T-helper 2 cell treated with Interferon-gamma antibody and Interleukin-4, amounts not matched to agents 5 μg/mL and 100 μg/mL, for 36 hours (primary cell): ENCODE measurements at regions not wholly inside any gene's neighbourhood (a gene's known extent, or its start where the extent isn't known, plus 50 kb on each side); places are given as distances from the start of the nearest gene placed in this dataset.
"Not testable (repeated sequence)": the region's sequence is repeated elsewhere in the genome, so short reads cannot be mapped to it uniquely, and the experiment has no call there.

Experiments
- DNase-seq: peaks from one replicate; pipeline ENCODE4 v3.0.0; 2021; ENCODE audit warnings: low spot score
- H3K27ac Mint-ChIP-seq: one replicate; pipeline ENCODE4 v1.8.0; 2021; ENCODE audit warnings: mild to moderate bottlenecking, mixed read lengths
- H3K27me3 Mint-ChIP-seq: one replicate; pipeline ENCODE4 v1.8.0; 2021; ENCODE audit warnings: low read depth, mixed read lengths
- H3K36me3 Mint-ChIP-seq: one replicate; pipeline ENCODE4 v1.8.0; 2021; ENCODE audit warnings: low read depth, mixed read lengths
- H3K4me1 Mint-ChIP-seq: one replicate; pipeline ENCODE4 v1.8.0; 2021; ENCODE audit warnings: low read depth, mixed read lengths
- H3K4me3 Mint-ChIP-seq: one replicate; pipeline ENCODE4 v1.8.0; 2022; ENCODE audit warnings: mild to moderate bottlenecking, moderate library complexity, mixed read lengths
- H3K9me3 Mint-ChIP-seq: one replicate; pipeline ENCODE4 v1.8.0; 2021; ENCODE audit warnings: mixed read lengths

GRCh38 chr2:83017366-83018090 is 1441.6 kb downstream of the SUCLG1 start:
- no peaks in the 10 kb centered on the region for H3K27me3 Mint-ChIP-seq

GRCh38 chr2:83016343-83017110 is 1442.6 kb downstream of the SUCLG1 start:
- Mint-ChIP-seq H3K27ac (no peak overlapping the region), H3K27me3 (no peaks in the 10 kb centered on the region)
- DNase-seq: no peak

More at GRCh38 chr2:83017366-83018090, 1441.6 kb downstream of the SUCLG1 start:
- no peaks in the 10 kb centered on the region for H3K36me3 Mint-ChIP-seq
- no peaks in the 10 kb centered on the region for H3K4me1 Mint-ChIP-seq
- DNase-seq: no peak
- H3K27ac Mint-ChIP-seq: no peak overlapping the region
- H3K4me3 Mint-ChIP-seq: no peak overlapping the region
- peaks cover 15% of the 10 kb centered on the region for H3K9me3 Mint-ChIP-seq

GRCh38 chr2:83015900-83016299 is 1443.2 kb downstream of the SUCLG1 start:
- H3K9me3 Mint-ChIP-seq: peaks cover 17% of the 10 kb centered on the region
- H3K4me3 Mint-ChIP-seq: no peak overlapping the region
- no peak for DNase-seq
- H3K36me3 Mint-ChIP-seq: no peaks in the 10 kb centered on the region
- no peaks in the 10 kb centered on the region for H3K4me1 Mint-ChIP-seq
- H3K27me3 Mint-ChIP-seq: no peaks in the 10 kb centered on the region
- no peak overlapping the region for H3K27ac Mint-ChIP-seq

More at GRCh38 chr2:83016343-83017110, 1442.6 kb downstream of the SUCLG1 start:
- Mint-ChIP-seq H3K9me3 (peaks cover 15% of the 10 kb centered on the region), H3K4me3 (no peak overlapping the region), H3K36me3 (no peaks in the 10 kb centered on the region), H3K4me1 (no peaks in the 10 kb centered on the region)

GRCh38 chr2:83015035-83015715 is 1443.9 kb downstream of the SUCLG1 start:
- no peak overlapping the region for H3K4me3 Mint-ChIP-seq
- H3K4me1 Mint-ChIP-seq: no peaks in the 10 kb centered on the region

GRCh38 chr2:83014462-83014861 is 1444.6 kb downstream of the SUCLG1 start:
- peaks cover 15% of the 10 kb centered on the region for H3K9me3 Mint-ChIP-seq

More at GRCh38 chr2:83015035-83015715, 1443.9 kb downstream of the SUCLG1 start:
- Mint-ChIP-seq H3K27ac (no peak overlapping the region), H3K36me3 (no peaks in the 10 kb centered on the region), H3K9me3 (peaks cover 15% of the 10 kb centered on the region), H3K27me3 (no peaks in the 10 kb centered on the region)
- no peak for DNase-seq

GRCh38 chr2:83006961-83007360 is 1452.1 kb downstream of the SUCLG1 start:
- H3K36me3 Mint-ChIP-seq: no peaks in the 10 kb centered on the region
- DNase-seq: no peak

More at GRCh38 chr2:83014462-83014861, 1444.6 kb downstream of the SUCLG1 start:
- no peak for DNase-seq
- Mint-ChIP-seq H3K27me3 (no peaks in the 10 kb centered on the region), H3K27ac (no peak overlapping the region), H3K36me3 (no peaks in the 10 kb centered on the region), H3K4me3 (no peak overlapping the region), H3K4me1 (no peaks in the 10 kb centered on the region)

GRCh38 chr2:83003555-83003954 is 1455.5 kb downstream of the SUCLG1 start:
- Mint-ChIP-seq H3K9me3 (peaks cover 5% of the 10 kb centered on the region), H3K36me3 (no peaks in the 10 kb centered on the region), H3K4me3 (no peak overlapping the region), H3K4me1 (no peaks in the 10 kb centered on the region), H3K27me3 (no peaks in the 10 kb centered on the region), H3K27ac (no peak overlapping the region)
- DNase-seq: no peak

More at GRCh38 chr2:83006961-83007360, 1452.1 kb downstream of the SUCLG1 start:
- Mint-ChIP-seq H3K27ac (no peak overlapping the region), H3K27me3 (no peaks in the 10 kb centered on the region), H3K4me1 (no peaks in the 10 kb centered on the region), H3K4me3 (no peak overlapping the region), H3K9me3 (peaks cover 5% of the 10 kb centered on the region)

- DNase-seq: no peak
- Mint-ChIP-seq H3K27me3 (no peaks in the 10 kb centered on the region), H3K36me3 (no peaks in the 10 kb centered on the region), H3K4me3 (no peak overlapping the region), H3K9me3 (peaks cover 5% of the 10 kb centered on the region), H3K4me1 (no peaks in the 10 kb centered on the region), H3K27ac (no peak overlapping the region)
These were observed 1456.4 kb downstream of the SUCLG1 start for GRCh38 chr2:83002706-83003105.

GRCh38 chr2:82998781-82999180 is 1460.3 kb downstream of the SUCLG1 start:
- Mint-ChIP-seq H3K36me3 (no peaks in the 10 kb centered on the region), H3K4me3 (no peak overlapping the region), H3K4me1 (no peaks in the 10 kb centered on the region), H3K27me3 (no peaks in the 10 kb centered on the region), H3K27ac (no peak overlapping the region), H3K9me3 (peaks cover 8% of the 10 kb centered on the region)
- no peak for DNase-seq

- no peak for DNase-seq
- Mint-ChIP-seq H3K36me3 (no peaks in the 10 kb centered on the region), H3K27me3 (no peaks in the 10 kb centered on the region), H3K4me1 (no peaks in the 10 kb centered on the region), H3K4me3 (no peak overlapping the region), H3K9me3 (peaks cover 8% of the 10 kb centered on the region), H3K27ac (no peak overlapping the region)
These were observed 1462.9 kb downstream of the SUCLG1 start for GRCh38 chr2:82996217-82996616.

- Mint-ChIP-seq H3K36me3 (no peaks in the 10 kb centered on the region), H3K4me3 (no peak overlapping the region)
These were observed 1464.9 kb downstream of the SUCLG1 start for GRCh38 chr2:82994151-82994550.

GRCh38 chr2:82993609-82994008 is 1465.5 kb downstream of the SUCLG1 start:
- H3K36me3 Mint-ChIP-seq: no peaks in the 10 kb centered on the region
- H3K4me1 Mint-ChIP-seq: no peaks in the 10 kb centered on the region
- no peak overlapping the region for H3K4me3 Mint-ChIP-seq
- no peaks in the 10 kb centered on the region for H3K27me3 Mint-ChIP-seq
- no peak for DNase-seq
- H3K27ac Mint-ChIP-seq: no peak overlapping the region
- peaks cover 15% of the 10 kb centered on the region for H3K9me3 Mint-ChIP-seq

More at GRCh38 chr2:82994151-82994550, 1464.9 kb downstream of the SUCLG1 start:
- no peak overlapping the region for H3K27ac Mint-ChIP-seq
- DNase-seq: no peak
- peaks cover 15% of the 10 kb centered on the region for H3K9me3 Mint-ChIP-seq
- no peaks in the 10 kb centered on the region for H3K27me3 Mint-ChIP-seq
- no peaks in the 10 kb centered on the region for H3K4me1 Mint-ChIP-seq

- Mint-ChIP-seq H3K4me1 (no peaks in the 10 kb centered on the region), H3K9me3 (peaks cover 15% of the 10 kb centered on the region), H3K27ac (no peak overlapping the region), H3K36me3 (no peaks in the 10 kb centered on the region), H3K4me3 (no peak overlapping the region), H3K27me3 (no peaks in the 10 kb centered on the region)
- no peak for DNase-seq
These were observed 1466.1 kb downstream of the SUCLG1 start for GRCh38 chr2:82992968-82993367.

GRCh38 chr2:82987706-82988105 is 1471.4 kb downstream of the SUCLG1 start:
- H3K36me3 Mint-ChIP-seq, H3K4me1 Mint-ChIP-seq, H3K4me3 Mint-ChIP-seq, DNase-seq, H3K27me3 Mint-ChIP-seq, H3K27ac Mint-ChIP-seq: not testable (repeated sequence)
- H3K9me3 Mint-ChIP-seq: peaks cover 36% of the 10 kb centered on the region
